GM12878 (cell line): ENCODE measurements at regions not wholly inside any gene's neighbourhood (a gene's known extent, or its start where the extent isn't known, plus 50 kb on each side); places are given as distances from the start of the nearest gene placed in this dataset.

Source experiments
- ATAC-seq: fragments of 200-7000 bp; cut with Tn5 transposase; 3 replicates; pipeline ENCODE4 v1.9.1; 2020; ENCODE audit warnings: mild to moderate bottlenecking, moderate library complexity
- BruUV-seq: library from RNA; stranded (reverse); fragments of 400-500 nt; replicated peaks from 2 replicates; lab custom pipeline; 2021; lab: Mats Ljungman, UMichigan
- CTCF ChIA-PET: fragments of 300-600 bp; sonication (Branson Sonifier 250); formaldehyde crosslinking; extraction: SDS; loops from one replicate; lab custom pipeline; 2021; ENCODE audit warnings: inconsistent platforms; lab: Yijun Ruan, JAX
- POLR2A ChIA-PET: fragments of 350-600 bp; formaldehyde crosslinking; extraction: SDS; loops from one replicate; lab custom pipeline; 2021; ENCODE audit warnings: inconsistent platforms; lab: Charles Lee
- RAD21 ChIA-PET: fragments of 300-600 bp; sonication (Branson Sonifier 250); formaldehyde crosslinking; loops from one replicate; lab custom pipeline; 2023; ENCODE audit warnings: antibody characterized with exemption; ENCODE audit not compliant: unreplicated experiment; lab: Charles Lee
- SMC1A ChIA-PET: fragments of 300-600 bp; sonication (Branson Sonifier 250); formaldehyde crosslinking; loops from one replicate; lab custom pipeline; 2023; ENCODE audit not compliant: unreplicated experiment, uncharacterized antibody; lab: Charles Lee
- DNase-seq: peaks from one replicate; pipeline ENCODE4 v3.0.0-alpha.2; 2011; ENCODE audit warnings: low read depth, low spot score
- FAIRE-seq: peaks from 3 replicates; lab custom pipeline; 2011; peaks lifted over from hg19 to GRCh38; lab: Jason Lieb, UNC
- H2AFZ ChIP-seq: 2 replicates; pipeline ENCODE4 v1.6.0; 2011; ENCODE audit warnings: low read depth, low read length, control low read depth; ENCODE audit not compliant: control insufficient read depth
- H3K27ac ChIP-seq: 2 replicates; pipeline ENCODE4 v1.5.1; 2011; ENCODE audit warnings: control low read depth; ENCODE audit not compliant: control insufficient read depth, insufficient read depth
- H3K27me3 ChIP-seq, 2 experiments: replicated peaks in 1 of 2; 2 replicates each; pipeline versions ENCODE4 v1.6.0 to v1.6.1; 2011; ENCODE audit warnings: low read length in 1 of 2; ENCODE audit not compliant: control insufficient read depth in 2 of 2, insufficient read depth in 2 of 2
- H3K36me3 ChIP-seq, 2 experiments: 2 replicates each; pipeline ENCODE4 v1.5.1; 2011; ENCODE audit warnings: low read length in 1 of 2; ENCODE audit not compliant: control insufficient read depth in 2 of 2, insufficient read depth in 2 of 2
- H3K4me1 ChIP-seq: 2 replicates; pipeline ENCODE4 v1.6.1; 2011; ENCODE audit warnings: mild to moderate bottlenecking, low read length, moderate library complexity, mixed read lengths; ENCODE audit not compliant: control insufficient read depth, insufficient read depth
- H3K4me2 ChIP-seq: 2 replicates; pipeline ENCODE4 v1.6.0; 2011; ENCODE audit warnings: control low read depth; ENCODE audit not compliant: control insufficient read depth, insufficient read depth
- H3K4me3 ChIP-seq: fragments of 200-600 bp; sonication (generic); 2 replicates; pipeline ENCODE4 v1.5.1; 2016
- H3K79me2 ChIP-seq: 2 replicates; pipeline ENCODE4 v1.6.0; 2011; ENCODE audit warnings: low read length; ENCODE audit not compliant: control insufficient read depth, insufficient read depth
- H3K9ac ChIP-seq: 2 replicates; pipeline ENCODE4 v1.8.0; 2011; ENCODE audit warnings: low read length, control low read depth, mixed read lengths; ENCODE audit not compliant: control insufficient read depth, insufficient read depth
- H3K9me3 ChIP-seq: replicated peaks from 3 replicates; pipeline ENCODE4 v1.5.1; 2011; ENCODE audit warnings: mild to moderate bottlenecking, low read length; ENCODE audit not compliant: control insufficient read depth, insufficient read depth
- H4K20me1 ChIP-seq: 2 replicates; pipeline ENCODE4 v1.6.0; 2011; ENCODE audit not compliant: control insufficient read depth, insufficient read depth
- DPF2 ChIP-seq: fragments of 450-650 bp; IDR thresholded peaks from 2 replicates; pipeline ENCODE4 v1.6.1; 2017; ENCODE audit warnings: mild to moderate bottlenecking
- EED ChIP-seq: sonication (generic); IDR thresholded peaks from 2 replicates; pipeline ENCODE4 v1.6.1; 2016; ENCODE audit warnings: antibody characterized with exemption, low read depth
- EP300 ChIP-seq, 2 experiments: fragments of 150-350 bp in 1 of 2; IDR thresholded peaks; 2 replicates each; pipeline ENCODE4 v1.6.1; 2011 to 2012; ENCODE audit warnings: low read depth in 2 of 2, low read length in 2 of 2, borderline replicate concordance in 1 of 2, improper control_type of control experiment in 1 of 2, inconsistent platforms in 1 of 2; ENCODE audit not compliant: control insufficient read depth in 1 of 2
- HCFC1 ChIP-seq: fragments of 150-350 bp; IDR thresholded peaks from 2 replicates; pipeline ENCODE4 v1.6.1; 2014; ENCODE audit warnings: low read length
- HDGF ChIP-seq: fragments of 450-650 bp; IDR thresholded peaks from 2 replicates; pipeline ENCODE4 v1.6.1; 2016; ENCODE audit warnings: antibody characterized with exemption
- IKZF1 ChIP-seq: fragments of 450-650 bp; conservative IDR thresholded peaks from 2 replicates; pipeline ENCODE4 v1.6.1; 2017; ENCODE audit warnings: antibody characterized with exemption, mild to moderate bottlenecking
- JUNB ChIP-seq: IDR thresholded peaks from 2 replicates; pipeline ENCODE4 v1.6.1; 2016; ENCODE audit warnings: antibody characterized with exemption, mild to moderate bottlenecking
- MXI1 ChIP-seq: fragments of 150-350 bp; IDR thresholded peaks from 2 replicates; pipeline ENCODE4 v1.6.1; 2011; ENCODE audit warnings: low read depth, mild to moderate bottlenecking, inconsistent platforms, low read length, improper control_type of control experiment
- NRF1 ChIP-seq: conservative IDR thresholded peaks from 2 replicates; pipeline ENCODE4 v1.6.1; 2011; ENCODE audit warnings: mild to moderate bottlenecking, low read depth, low read length, improper control_type of control experiment
- POU2F2 ChIP-seq: IDR thresholded peaks from 3 replicates; pipeline ENCODE4 v1.6.1; 2011; ENCODE audit warnings: low read depth, mild to moderate bottlenecking, low read length, borderline replicate concordance
- RAD21 ChIP-seq: IDR thresholded peaks from 2 replicates; pipeline ENCODE4 v1.6.1; 2011; ENCODE audit warnings: mild to moderate bottlenecking, low read depth, low read length, moderate library complexity; ENCODE audit not compliant: insufficient read depth
- RUNX3 ChIP-seq: IDR thresholded peaks from 2 replicates; pipeline ENCODE4 v1.6.1; 2012; ENCODE audit warnings: low read length, inconsistent platforms
- SIN3A ChIP-seq: IDR thresholded peaks from 2 replicates; pipeline ENCODE4 v1.6.1; 2012; ENCODE audit warnings: low read depth, low read length, improper control_type of control experiment
- SMARCA5 ChIP-seq: fragments of 450-650 bp; IDR thresholded peaks from 2 replicates; pipeline ENCODE4 v1.6.1; 2017; ENCODE audit warnings: mild to moderate bottlenecking
- SUZ12 ChIP-seq: fragments of 200-600 bp; sonication (generic); IDR thresholded peaks from one replicate; pipeline ENCODE4 v1.6.1; 2018; ENCODE audit warnings: antibody characterized with exemption, mild to moderate bottlenecking; ENCODE audit not compliant: unreplicated experiment
- ZNF687 ChIP-seq: fragments of 450-650 bp; IDR thresholded peaks from 2 replicates; pipeline ENCODE4 v1.6.1; 2017; ENCODE audit warnings: mild to moderate bottlenecking, moderate library complexity
- WGBS: methylation state at CpG from one replicate; pipeline ENCODE4 v1.1.6; 2016; ENCODE audit warnings: low lambda C conversion rate; ENCODE audit not compliant: insufficient replicate concordance, insufficient coverage; ENCODE audit errors: missing lambda C conversion rate; 5-methylcytosine and 5-hydroxymethylcytosine counted together
- in situ Hi-C: fragments of 300-500 bp; cut with MboI; formaldehyde crosslinking; loops from 9 replicates; pipeline ENCODE4 v1.14.3; 2018; ENCODE audit warnings: mixed read lengths
- intact Hi-C: fragments of 100-400 bp; cut with micrococcal nuclease; formaldehyde crosslinking; loops from one replicate; pipeline ENCODE4 v1.14.2; 2022; ENCODE audit not compliant: unreplicated experiment
- TF ChIP-seq, protein P1 (sequence below): IDR thresholded peaks from 2 replicates; pipeline ENCODE4 v1.6.1; 2012; ENCODE audit warnings: low read depth, low read length, improper control_type of control experiment

DNA sequence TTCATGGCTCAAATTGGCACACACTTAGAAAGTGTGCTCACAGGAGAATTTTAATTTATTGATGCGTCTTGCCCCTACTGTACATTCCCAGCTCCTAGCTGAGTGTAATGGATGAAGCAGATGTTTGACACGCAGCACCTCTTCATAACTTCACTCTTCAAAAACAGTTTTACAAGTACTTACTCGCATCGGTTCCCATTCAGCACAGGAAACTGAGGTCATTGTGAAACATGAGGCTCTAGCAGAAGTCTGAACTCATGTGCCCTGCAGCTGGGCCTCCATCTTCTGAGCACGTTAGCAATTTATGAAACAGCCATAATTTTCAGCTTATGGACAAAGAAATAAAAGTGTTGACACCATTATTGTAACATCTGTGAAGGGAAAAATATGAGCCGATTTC is 558.9 kb upstream of the MGMT start:
- ATAC-seq (peak; percentile 46), FAIRE-seq (no peak), DNase-seq (peak; percentile 5)
- H3K79me2 ChIP-seq, result no peaks in the 10 kb centered on the region
- ChIA-PET RAD21 (no interaction called here), SMC1A (no interaction called here), CTCF (no interaction called here), POLR2A (no interaction called here)
- no peaks in the 10 kb centered on the region for H4K20me1 ChIP-seq
- in situ Hi-C loops (no loop called here), intact Hi-C loops (no loop called here)
- no peak overlapping the region for H2AFZ ChIP-seq
- WGBS, result 22% methylated on average over 6 of the region's 6 CpGs
- H3K27ac ChIP-seq, result no peak overlapping the region
- H3K9me3 ChIP-seq, result no peaks in the 10 kb centered on the region; the same call in 2 of the 3 replicates
- BruUV-seq, result no TSS peak
- H3K9ac ChIP-seq, result no peak overlapping the region
- TF ChIP-seq JUNB (peak; percentile 46), EP300 (IDR thresholded peaks at IDR 0.05; ENCODE audit: borderline replicate concordance in 1 of 2, control insufficient read depth in 1 of 2, low read depth in 2 of 2, low read length in 2 of 2) (no peak), EED (peak; percentile 33; the same call in 1 of the 2 replicates), RUNX3 (peak; percentile 29; the same call in 1 of the 2 replicates), HDGF (no peak)
- no peak overlapping the region for H3K4me3 ChIP-seq
- H3K4me2 ChIP-seq, result no peak overlapping the region
- no peaks in the 10 kb centered on the region for H3K36me3 ChIP-seq
- no peaks in the 10 kb centered on the region for H3K27me3 ChIP-seq
- H3K4me1 ChIP-seq, result no peaks in the 10 kb centered on the region

- H3K27ac ChIP-seq, result no peak overlapping the region
- no peak overlapping the region for H2AFZ ChIP-seq
- DNase-seq, result no peak
- 2% methylated on average over 4 of the region's 4 CpGs for WGBS
- H3K4me1 ChIP-seq, result no peaks in the 10 kb centered on the region
- FAIRE-seq, result no peak
- H3K4me3 ChIP-seq, result no peak overlapping the region
- intact Hi-C loops (no loop called here), in situ Hi-C loops (no loop called here)
- BruUV-seq, result no TSS peak
- no peaks in the 10 kb centered on the region for H4K20me1 ChIP-seq
- no peaks in the 10 kb centered on the region; the same call in 2 of the 3 replicates for H3K9me3 ChIP-seq
- CTCF ChIA-PET, result no interaction called here
- POLR2A ChIA-PET, result no interaction called here
- H3K79me2 ChIP-seq, result no peaks in the 10 kb centered on the region
- ATAC-seq, result no peak
- H3K9ac ChIP-seq, result no peak overlapping the region
- H3K27me3 ChIP-seq, result no peaks in the 10 kb centered on the region
- RAD21 ChIA-PET, result no interaction called here
- H3K4me2 ChIP-seq, result no peak overlapping the region
- H3K36me3 ChIP-seq, result no peaks in the 10 kb centered on the region
- SMC1A ChIA-PET, result no interaction called here
- TF ChIP-seq, protein P1, sequence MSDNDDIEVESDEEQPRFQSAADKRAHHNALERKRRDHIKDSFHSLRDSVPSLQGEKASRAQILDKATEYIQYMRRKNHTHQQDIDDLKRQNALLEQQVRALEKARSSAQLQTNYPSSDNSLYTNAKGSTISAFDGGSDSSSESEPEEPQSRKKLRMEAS, result no peak
- TF ChIP-seq MXI1 (no peak), ZNF687 (no peak), DPF2 (no peak), HCFC1 (no peak), SMARCA5 (no peak), NRF1 (no peak), IKZF1 (no peak), SUZ12 (no peak), POU2F2 (no peak), SIN3A (no peak), RAD21 (no peak)
These were observed 558.5 kb upstream of the MGMT start for GRCh38 chr10:128908499-128908898.
